HEK293 (cell line): ENCODE measurements at regions not wholly inside any gene's neighbourhood (a gene's known extent, or its start where the extent isn't known, plus 50 kb on each side); places are given as distances from the start of the nearest gene placed in this dataset.

Experiments
- PRDM1 ChIP-seq: fragments of 450-650 bp; formaldehyde crosslinking; IDR thresholded peaks from 2 replicates; pipeline ENCODE4; 2016; ENCODE audit warnings: missing biosample characterization, missing genetic modification characterization
- REST ChIP-seq: fragments of 450-650 bp; formaldehyde crosslinking; IDR thresholded peaks from 2 replicates; pipeline ENCODE4 v1.5.1; 2016; ENCODE audit warnings: missing biosample characterization, missing genetic modification characterization
- YY1 ChIP-seq: fragments of 450-650 bp; formaldehyde crosslinking; IDR thresholded peaks from 2 replicates; pipeline ENCODE4 v1.5.1; 2018; ENCODE audit warnings: missing biosample characterization, missing genetic modification characterization
- ZBTB17 ChIP-seq: fragments of 450-650 bp; formaldehyde crosslinking; IDR thresholded peaks from 2 replicates; pipeline ENCODE4 v1.5.1; 2016; ENCODE audit warnings: missing biosample characterization, missing genetic modification characterization
- ZNF121 ChIP-seq: fragments of 450-650 bp; formaldehyde crosslinking; IDR thresholded peaks from 2 replicates; pipeline ENCODE4 v1.5.1; 2016; ENCODE audit warnings: missing biosample characterization, missing genetic modification characterization
- ZNF302 ChIP-seq: fragments of 450-650 bp; formaldehyde crosslinking; IDR thresholded peaks from 2 replicates; pipeline ENCODE4 v1.5.1; 2016; ENCODE audit warnings: missing biosample characterization, missing genetic modification characterization, low read depth
- ZNF544 ChIP-seq: fragments of 450-650 bp; formaldehyde crosslinking; IDR thresholded peaks from 2 replicates; pipeline ENCODE4 v1.5.0; 2017; ENCODE audit warnings: missing biosample characterization, missing genetic modification characterization
- ZNF561 ChIP-seq: fragments of 450-650 bp; IDR thresholded peaks from 2 replicates; pipeline ENCODE4 v1.5.1; 2018; ENCODE audit warnings: missing biosample characterization, missing genetic modification characterization, borderline replicate concordance
- ZNF580 ChIP-seq: fragments of 450-650 bp; formaldehyde crosslinking; IDR thresholded peaks from 2 replicates; pipeline ENCODE4 v1.5.1; 2016; ENCODE audit warnings: missing biosample characterization, missing genetic modification characterization
- TF ChIP-seq, protein P1 (sequence below): fragments of 450-650 bp; formaldehyde crosslinking; IDR thresholded peaks from 2 replicates; pipeline ENCODE4 v1.5.1; 2016; ENCODE audit warnings: missing biosample characterization, missing genetic modification characterization

- TF ChIP-seq, protein P1, sequence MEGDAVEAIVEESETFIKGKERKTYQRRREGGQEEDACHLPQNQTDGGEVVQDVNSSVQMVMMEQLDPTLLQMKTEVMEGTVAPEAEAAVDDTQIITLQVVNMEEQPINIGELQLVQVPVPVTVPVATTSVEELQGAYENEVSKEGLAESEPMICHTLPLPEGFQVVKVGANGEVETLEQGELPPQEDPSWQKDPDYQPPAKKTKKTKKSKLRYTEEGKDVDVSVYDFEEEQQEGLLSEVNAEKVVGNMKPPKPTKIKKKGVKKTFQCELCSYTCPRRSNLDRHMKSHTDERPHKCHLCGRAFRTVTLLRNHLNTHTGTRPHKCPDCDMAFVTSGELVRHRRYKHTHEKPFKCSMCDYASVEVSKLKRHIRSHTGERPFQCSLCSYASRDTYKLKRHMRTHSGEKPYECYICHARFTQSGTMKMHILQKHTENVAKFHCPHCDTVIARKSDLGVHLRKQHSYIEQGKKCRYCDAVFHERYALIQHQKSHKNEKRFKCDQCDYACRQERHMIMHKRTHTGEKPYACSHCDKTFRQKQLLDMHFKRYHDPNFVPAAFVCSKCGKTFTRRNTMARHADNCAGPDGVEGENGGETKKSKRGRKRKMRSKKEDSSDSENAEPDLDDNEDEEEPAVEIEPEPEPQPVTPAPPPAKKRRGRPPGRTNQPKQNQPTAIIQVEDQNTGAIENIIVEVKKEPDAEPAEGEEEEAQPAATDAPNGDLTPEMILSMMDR (tag by site-specific recombination): no peak
- TF ChIP-seq ZNF121 (tag by site-specific recombination): no peak
- TF ChIP-seq ZNF302 (tag by site-specific recombination): no peak
- TF ChIP-seq YY1 (tag by site-specific recombination): no peak
- TF ChIP-seq PRDM1: no peak
- no peak for TF ChIP-seq ZNF561 (tag by site-specific recombination)
- no peak for TF ChIP-seq ZNF580
- no peak for TF ChIP-seq ZBTB17 (tag by site-specific recombination)
- no peak for TF ChIP-seq ZNF544 (tag by site-specific recombination)
- no peak for TF ChIP-seq REST (tag by site-specific recombination)
These were observed 1565.5 kb upstream of the RAG2 start for GRCh38 chr11:38163526-38163925.
